ENCODE measurements at regions not wholly inside any gene's neighbourhood (a gene's known extent, or its start where the extent isn't known, plus 50 kb on each side); places are given as distances from the start of the nearest gene placed in this dataset.

DNA sequence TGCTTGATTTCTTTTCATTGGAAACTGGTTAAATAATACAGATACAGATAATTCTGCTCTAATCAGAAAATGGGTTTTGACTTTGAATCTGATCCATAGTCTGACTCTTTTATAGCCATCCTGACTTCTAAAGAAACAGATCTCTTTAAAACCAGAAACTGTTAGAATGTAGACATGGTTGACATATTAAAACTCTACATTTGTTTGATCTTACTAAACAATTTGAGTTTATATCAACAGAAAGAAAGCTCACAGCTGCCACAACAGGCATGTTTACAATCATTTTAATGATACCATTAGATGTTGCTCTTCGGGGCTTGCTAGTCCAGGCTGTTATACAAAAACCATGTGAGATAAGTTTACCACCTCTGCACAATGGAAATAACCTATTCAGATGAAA, 193.0 kb upstream of the SEMA3A start:
- DNase-seq (ENCODE audit: low spot score) = no peak

DNA sequence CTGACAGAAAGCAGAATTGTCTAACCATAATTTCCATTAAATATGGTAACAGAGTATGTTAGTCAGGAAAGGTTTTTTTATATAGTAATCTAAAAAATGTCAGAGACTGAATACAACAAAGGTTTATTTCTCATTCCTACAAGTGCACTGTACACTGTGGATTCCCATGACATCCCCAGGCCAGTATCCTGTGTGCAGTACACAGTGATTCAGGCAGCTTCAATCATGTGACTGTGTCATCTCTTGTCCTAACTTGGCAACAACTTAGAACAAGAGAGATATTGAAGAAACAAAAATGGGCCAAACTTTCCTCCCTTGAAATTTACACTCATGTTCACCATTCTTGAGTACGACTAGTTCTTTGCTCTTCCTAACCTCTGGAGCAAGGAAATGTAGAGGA, 189.8 kb upstream of the SEMA3A start:
- DNase-seq (ENCODE audit: low spot score) = no peak

- no peak for DNase-seq (ENCODE audit: low spot score)
Measured at GRCh38 chr7:84379446-84379845, 184.9 kb upstream of the SEMA3A start.

DNA sequence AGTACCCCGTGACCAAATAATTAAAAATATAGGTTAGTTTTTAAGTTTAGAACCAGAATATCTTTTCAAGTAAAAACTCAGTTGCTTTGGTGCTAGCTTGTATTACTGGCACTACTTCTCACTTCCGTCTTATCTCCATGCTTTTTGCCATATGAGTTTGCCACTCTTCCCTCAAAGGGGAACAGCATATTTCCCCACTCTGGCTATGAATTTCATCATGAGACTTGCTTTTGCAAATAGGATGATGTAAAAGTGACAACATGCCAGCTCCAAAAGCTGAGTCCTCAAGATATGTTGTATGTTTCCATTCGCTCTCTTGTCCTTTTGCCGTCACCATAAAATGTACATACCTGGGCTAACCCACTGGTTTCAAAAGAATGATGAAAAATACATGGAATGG, 178.1 kb upstream of the SEMA3A start:
- no peak for DNase-seq (ENCODE audit: low spot score)

GRCh38 chr7:84372155-84372621, 177.6 kb upstream of the SEMA3A start:
- no peak for DNase-seq (ENCODE audit: low spot score)

GRCh38 chr7:84370114-84370513, 175.5 kb upstream of the SEMA3A start:
- DNase-seq (ENCODE audit: low spot score) = no peak

DNA sequence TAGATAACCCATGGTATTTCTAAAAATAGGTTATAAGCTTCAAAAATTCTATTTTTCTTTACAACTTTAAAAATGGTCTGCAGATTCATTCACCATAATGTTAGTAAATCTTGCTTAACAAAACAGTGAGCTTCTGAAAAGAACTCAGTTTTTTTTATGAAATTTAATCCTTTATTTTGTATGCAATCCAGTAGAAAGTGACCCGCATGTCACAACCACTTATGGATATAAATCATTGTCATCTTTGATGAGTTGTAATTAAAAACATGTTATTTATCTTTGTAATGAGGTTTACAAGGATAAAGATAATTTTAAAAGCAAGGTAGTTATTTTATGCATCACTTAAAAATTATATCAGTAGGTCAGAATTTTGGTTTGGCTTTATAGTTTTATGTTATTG, 173.5 kb upstream of the SEMA3A start:
- no peak for DNase-seq (ENCODE audit: low spot score)

GRCh38 chr7:84364708-84365107, 170.1 kb upstream of the SEMA3A start:
- DNase-seq (ENCODE audit: low spot score) = no peak

DNA sequence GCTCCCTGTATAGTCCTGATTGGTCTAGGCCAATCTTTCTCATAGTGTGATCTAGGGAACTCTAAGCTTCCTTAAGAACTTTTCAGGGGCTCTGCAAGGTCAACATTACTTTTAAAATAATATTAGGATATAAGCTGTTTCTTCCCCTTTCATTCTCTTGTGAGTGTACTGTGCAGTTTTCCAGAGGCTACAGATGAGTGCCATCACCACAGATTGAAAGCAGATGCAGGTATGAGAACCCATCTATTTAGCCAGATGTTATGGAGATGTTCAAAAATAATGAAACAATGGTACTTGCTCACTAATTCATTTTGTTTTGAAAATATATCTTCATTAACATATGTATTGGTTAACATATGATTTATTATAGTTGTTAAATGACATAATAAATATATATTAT, 169.2 kb upstream of the SEMA3A start:
- no peak for DNase-seq (ENCODE audit: low spot score)

- DNase-seq (ENCODE audit: low spot score) = no peak
Measured at GRCh38 chr7:84362828-84363227, 168.2 kb upstream of the SEMA3A start.

- DNase-seq (ENCODE audit: low spot score) = no peak
Measured at GRCh38 chr7:84362360-84362759, 167.8 kb upstream of the SEMA3A start.

DNA sequence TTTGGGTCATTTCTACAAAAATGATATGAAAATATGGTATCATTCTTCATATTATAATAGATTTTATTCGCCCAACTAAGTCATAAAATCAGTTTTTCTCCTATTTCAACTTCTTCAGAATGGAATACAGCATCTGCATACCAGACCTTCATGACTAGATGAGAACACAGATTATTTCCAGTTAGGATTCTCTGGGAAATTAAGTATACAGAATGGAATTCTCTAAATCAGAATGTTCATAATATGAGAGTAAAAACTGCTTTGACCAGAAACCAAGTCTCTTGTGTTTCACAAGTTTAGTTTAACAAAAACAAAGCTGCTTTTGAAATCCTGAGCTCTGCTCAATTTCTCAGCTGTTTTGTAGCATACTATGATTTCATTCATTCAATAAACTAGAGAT, 160.3 kb upstream of the SEMA3A start:
- no peak for DNase-seq (ENCODE audit: low spot score)

DNA sequence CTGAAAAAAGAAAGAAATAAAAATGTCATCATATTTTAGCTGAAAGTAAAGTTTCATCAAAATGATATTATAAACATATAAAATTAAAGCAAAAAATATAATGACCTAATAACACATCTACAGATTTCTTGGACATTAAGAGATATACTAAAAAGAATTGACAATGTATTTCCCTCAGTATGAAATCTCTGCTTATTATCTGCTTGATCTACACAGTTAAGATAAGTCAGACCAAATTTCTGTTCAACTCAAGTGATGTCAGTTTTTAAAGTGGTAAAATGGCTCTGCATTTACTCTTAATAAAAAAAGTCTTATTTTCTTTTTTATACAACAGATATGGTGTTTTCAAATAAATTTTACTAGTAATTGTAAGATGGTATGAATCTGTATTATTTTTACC, 159.4 kb upstream of the SEMA3A start:
- DNase-seq (ENCODE audit: low spot score) = no peak

GRCh38 chr7:84339306-84339705, 144.7 kb upstream of the SEMA3A start:
- DNase-seq (ENCODE audit: low spot score) = no peak

DNA sequence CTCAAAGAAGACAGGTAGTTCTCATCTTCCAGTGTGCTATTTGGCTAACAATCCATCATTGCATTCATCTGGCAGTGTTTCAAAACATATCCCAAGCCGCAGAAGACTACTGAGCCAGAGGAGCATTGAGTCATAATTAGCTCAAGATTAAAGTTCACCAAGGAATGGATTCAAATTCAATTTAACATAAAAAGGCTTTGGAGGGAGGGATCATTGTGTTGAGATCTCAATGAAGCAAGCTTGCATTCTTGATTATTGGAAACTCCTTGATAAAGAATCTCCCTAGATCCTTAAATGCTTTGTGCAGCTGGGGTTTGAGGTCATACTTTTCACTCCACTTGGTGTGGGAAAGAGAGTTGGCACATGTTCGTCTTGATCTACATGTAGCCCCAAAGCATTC, 142.8 kb upstream of the SEMA3A start:
- DNase-seq (ENCODE audit: low spot score) = no peak

- no peak for DNase-seq (ENCODE audit: low spot score)
Measured at GRCh38 chr7:84336766-84337165, 142.2 kb upstream of the SEMA3A start.

GRCh38 chr7:84336303-84336702, 141.7 kb upstream of the SEMA3A start:
- peak; percentile 10 for DNase-seq (ENCODE audit: low spot score)

DNA sequence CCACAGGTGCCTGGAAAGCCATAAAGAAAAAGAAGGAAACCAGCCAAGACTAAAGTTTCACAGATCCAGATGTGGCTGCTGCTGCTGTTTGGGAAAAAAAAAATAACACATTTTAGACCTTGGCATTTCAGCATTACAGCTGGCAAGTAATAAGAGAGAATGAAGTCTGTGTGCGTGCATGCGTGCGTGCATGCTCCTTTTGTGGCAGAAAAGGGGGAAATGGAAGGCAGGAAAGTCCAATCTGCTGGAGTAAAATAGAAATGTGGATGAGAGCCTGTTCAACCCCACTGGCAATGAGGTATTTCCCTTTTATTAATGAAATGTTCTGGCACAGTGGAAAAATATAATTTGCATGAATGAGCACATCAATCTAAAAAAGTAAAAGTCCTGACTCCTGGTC, 137.0 kb upstream of the SEMA3A start:
- no peak for DNase-seq (ENCODE audit: low spot score)

GRCh38 chr7:84328571-84328970, 134.0 kb upstream of the SEMA3A start:
- no peak for DNase-seq (ENCODE audit: low spot score)

DNA sequence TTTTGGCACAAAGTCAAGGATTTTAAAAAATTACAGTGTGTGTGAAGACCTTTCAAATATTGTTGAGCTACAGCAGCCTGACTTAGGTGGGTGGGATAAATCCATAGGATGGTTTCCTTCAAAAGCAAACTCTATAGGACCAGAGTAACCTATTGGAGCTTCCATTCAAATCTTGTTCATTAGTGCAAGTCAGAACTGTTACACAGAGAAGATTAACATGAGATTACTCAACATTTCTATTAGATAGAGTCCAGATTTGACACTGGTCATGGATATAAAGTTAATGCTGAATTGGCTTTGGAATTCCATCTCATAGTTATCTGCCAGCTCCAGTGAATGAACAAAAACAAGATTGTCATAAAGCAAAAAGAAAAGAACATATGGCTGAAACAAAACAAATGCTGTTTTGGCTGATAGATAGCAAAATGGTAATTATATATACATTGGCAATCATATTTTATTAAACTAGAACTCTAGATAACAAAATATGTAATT, 129.6 kb upstream of the SEMA3A start:
- DNase-seq (ENCODE audit: low spot score) = no peak

DNA sequence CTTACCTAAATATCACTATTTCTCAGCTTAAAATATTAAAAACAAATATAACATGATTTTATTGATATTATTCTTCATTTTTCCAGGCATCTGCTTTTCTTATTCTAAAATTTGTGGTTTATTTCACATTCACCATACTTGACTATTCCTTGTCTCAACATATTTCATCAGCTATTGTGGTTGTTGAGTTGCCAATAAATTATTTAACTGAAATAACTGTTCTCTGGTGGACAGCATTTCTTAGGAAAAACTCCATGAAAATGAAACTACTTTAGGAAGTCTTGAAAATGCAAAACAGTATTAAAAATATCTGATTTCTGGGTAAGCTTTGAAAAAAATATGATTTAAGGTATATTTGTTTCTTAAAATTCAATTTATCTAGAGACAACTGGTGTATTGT, 122.9 kb upstream of the SEMA3A start:
- no peak for DNase-seq (ENCODE audit: low spot score)

DNA sequence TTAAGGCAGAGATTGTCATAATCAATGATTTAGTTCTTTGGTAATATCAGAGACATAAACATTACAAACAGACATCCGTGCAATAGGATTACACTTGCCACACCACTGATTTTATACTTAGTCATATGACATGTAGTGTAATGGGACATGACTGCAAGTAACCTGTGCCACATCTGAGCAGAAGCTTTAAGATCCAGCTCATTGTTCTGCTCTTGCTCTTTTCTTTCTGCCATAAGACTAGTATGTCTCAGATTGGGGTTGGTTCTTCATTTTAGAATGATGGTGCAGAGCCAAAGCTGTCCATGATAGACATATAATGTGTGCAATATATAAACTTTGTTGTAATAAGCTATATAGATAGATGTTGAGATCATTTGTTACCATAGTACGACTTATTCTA, 119.7 kb upstream of the SEMA3A start:
- DNase-seq (ENCODE audit: low spot score) = no peak

DNA sequence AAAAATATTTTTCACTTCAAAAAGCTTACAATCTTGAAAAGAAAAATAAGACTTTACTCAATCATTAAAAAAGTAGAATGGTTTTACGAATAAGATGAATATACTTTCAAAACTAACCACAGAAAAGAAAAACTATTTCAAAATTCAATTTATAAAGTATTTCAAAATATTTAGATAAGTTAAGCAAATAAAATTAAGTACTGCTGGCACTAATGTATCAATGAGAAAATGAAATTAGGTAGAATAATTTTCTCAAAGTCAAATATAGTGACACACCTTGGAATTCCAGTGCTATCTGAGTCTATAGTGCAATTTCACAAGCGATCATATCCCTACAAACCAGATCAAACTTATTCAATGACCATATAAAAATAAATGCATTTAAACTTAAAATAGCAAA, 109.8 kb upstream of the SEMA3A start:
- DNase-seq (ENCODE audit: low spot score) = no peak

GRCh38 chr7:84302949-84303348, 108.4 kb upstream of the SEMA3A start:
- DNase-seq (ENCODE audit: low spot score) = peak; percentile 5

- DNase-seq (ENCODE audit: low spot score) = no peak
Measured at GRCh38 chr7:84297616-84298015, 103.0 kb upstream of the SEMA3A start.
